ENCODE measurements at regions not wholly inside any gene's neighbourhood (a gene's known extent, or its start where the extent isn't known, plus 50 kb on each side); places are given as distances from the start of the nearest gene placed in this dataset.

DNA sequence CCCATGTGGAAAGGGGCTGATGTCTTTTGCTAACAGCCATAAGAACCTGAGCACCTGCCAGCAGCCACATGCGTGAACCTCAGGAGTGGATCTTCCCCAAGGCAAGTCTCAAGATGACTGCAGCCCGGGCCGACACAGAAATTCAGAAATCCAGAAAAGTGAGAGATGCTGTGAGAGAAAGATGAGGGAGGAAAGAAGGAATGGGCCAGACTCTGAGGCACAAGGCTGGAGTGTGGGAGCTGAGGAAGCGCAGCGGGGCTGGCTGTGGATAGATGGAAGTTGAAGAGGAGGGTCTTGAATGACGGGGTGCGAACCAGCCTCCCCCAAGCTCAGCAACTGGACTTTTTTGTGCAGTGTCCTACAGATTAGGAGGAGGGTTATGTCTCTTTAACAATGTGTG, 337.8 kb downstream of the GADD45G start:
- TF ChIP-seq, protein P1, sequence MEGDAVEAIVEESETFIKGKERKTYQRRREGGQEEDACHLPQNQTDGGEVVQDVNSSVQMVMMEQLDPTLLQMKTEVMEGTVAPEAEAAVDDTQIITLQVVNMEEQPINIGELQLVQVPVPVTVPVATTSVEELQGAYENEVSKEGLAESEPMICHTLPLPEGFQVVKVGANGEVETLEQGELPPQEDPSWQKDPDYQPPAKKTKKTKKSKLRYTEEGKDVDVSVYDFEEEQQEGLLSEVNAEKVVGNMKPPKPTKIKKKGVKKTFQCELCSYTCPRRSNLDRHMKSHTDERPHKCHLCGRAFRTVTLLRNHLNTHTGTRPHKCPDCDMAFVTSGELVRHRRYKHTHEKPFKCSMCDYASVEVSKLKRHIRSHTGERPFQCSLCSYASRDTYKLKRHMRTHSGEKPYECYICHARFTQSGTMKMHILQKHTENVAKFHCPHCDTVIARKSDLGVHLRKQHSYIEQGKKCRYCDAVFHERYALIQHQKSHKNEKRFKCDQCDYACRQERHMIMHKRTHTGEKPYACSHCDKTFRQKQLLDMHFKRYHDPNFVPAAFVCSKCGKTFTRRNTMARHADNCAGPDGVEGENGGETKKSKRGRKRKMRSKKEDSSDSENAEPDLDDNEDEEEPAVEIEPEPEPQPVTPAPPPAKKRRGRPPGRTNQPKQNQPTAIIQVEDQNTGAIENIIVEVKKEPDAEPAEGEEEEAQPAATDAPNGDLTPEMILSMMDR (IDR thresholded peaks at IDR 0.05), result no peak
- TF ChIP-seq POLR2A (IDR thresholded peaks at IDR 0.05) (no peak), POLR2AphosphoS5 (IDR thresholded peaks at IDR 0.05) (no peak)

Data from breast epithelium (tissue), 3 donors.